Activated CD4-positive, alpha-beta T cell treated with anti-CD3 and anti-CD28 coated beads for 36 hours (primary cell): ENCODE measurements at regions not wholly inside any gene's neighbourhood (a gene's known extent, or its start where the extent isn't known, plus 50 kb on each side); places are given as distances from the start of the nearest gene placed in this dataset.

Source experiments
- ATAC-seq: fragments of 200-7000 bp; cut with Tn5 transposase; one replicate; pipeline ENCODE4 v1.10.0; 2021; ENCODE audit warnings: mild to moderate bottlenecking, moderate library complexity
- CTCF ChIA-PET: fragments of 350-600 bp; sonication (Branson Sonifier 250); formaldehyde crosslinking; loops from one replicate; lab custom pipeline; 2021; ENCODE audit warnings: antibody characterized with exemption; lab: Charles Lee
- POLR2A ChIA-PET: fragments of 350-600 bp; sonication (Branson Sonifier 250); formaldehyde crosslinking; loops from one replicate; lab custom pipeline; 2021; ENCODE audit warnings: antibody characterized with exemption, inconsistent platforms; lab: Charles Lee
- DNase-seq: peaks from one replicate; pipeline ENCODE4 v3.0.0-alpha.2; 2020
- H3K27ac Mint-ChIP-seq: one replicate; pipeline ENCODE4 v1.8.0; 2021; ENCODE audit warnings: mixed read lengths
- H3K27me3 Mint-ChIP-seq: one replicate; pipeline ENCODE4 v1.8.0; 2021; ENCODE audit warnings: mixed read lengths
- H3K36me3 Mint-ChIP-seq: one replicate; pipeline ENCODE4 v1.8.0; 2021; ENCODE audit warnings: low read depth, mixed read lengths
- H3K4me1 Mint-ChIP-seq: one replicate; pipeline ENCODE4 v1.8.0; 2021; ENCODE audit warnings: mixed read lengths
- H3K4me3 Mint-ChIP-seq: one replicate; pipeline ENCODE4 v1.8.0; 2021; ENCODE audit warnings: mild to moderate bottlenecking, moderate library complexity, mixed read lengths
- H3K9me3 Mint-ChIP-seq: one replicate; pipeline ENCODE4 v1.8.0; 2021; ENCODE audit warnings: low read depth, mixed read lengths
- intact Hi-C, 2 experiments: fragments of 100-400 bp; cut with DNase I in 1 of 2; cut with micrococcal nuclease in 1 of 2; formaldehyde crosslinking; loops; one replicate each; pipeline versions ENCODE4 v1.14.2 to v1.15.1; 2022 to 2024; cut with DNase I, micrococcal nuclease

DNA sequence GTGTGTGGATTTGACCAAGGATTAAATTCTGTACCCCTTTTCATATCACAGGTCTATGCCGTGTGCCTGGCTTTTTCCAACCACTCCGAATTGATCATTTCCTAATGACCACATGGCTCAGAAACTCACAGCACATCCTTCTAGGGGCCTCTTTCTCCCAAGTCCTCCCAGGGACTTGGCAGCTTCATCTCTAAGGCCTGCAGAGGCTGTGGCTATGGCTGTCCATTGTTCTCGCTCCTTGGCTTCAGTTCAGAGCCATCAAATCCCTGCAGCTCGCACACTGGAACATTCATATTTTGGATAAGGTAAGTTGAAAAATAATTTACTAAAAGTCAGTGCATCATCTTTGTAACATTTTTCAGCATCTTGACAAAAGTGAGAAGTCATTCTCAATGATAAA is 497.2 kb upstream of the CDH4 start:
- ChIA-PET POLR2A (no interaction called here), CTCF (interaction anchor here (0.6 to 0.7 kb wide), 2 partner anchors 24 to 65 kb away, joined by 3 read pairs; no protein-coding TSS in a partner anchor)
- Mint-ChIP-seq H3K9me3 (no peaks in the 10 kb centered on the region), H3K4me1 (no peaks in the 10 kb centered on the region), H3K4me3 (no peak overlapping the region), H3K27me3 (peaks cover 2% of the 10 kb centered on the region), H3K36me3 (no peaks in the 10 kb centered on the region), H3K27ac (no peak overlapping the region)
- DNase-seq (no peak), ATAC-seq (no peak)
- intact Hi-C loops, result no loop called here

- ATAC-seq, result no peak
- ChIA-PET CTCF (no interaction called here), POLR2A (interaction anchor here (0.6 kb wide), 1 partner anchor 12 kb away, joined by 3 read pairs; no protein-coding TSS in a partner anchor)
- no peak for DNase-seq
- Mint-ChIP-seq H3K27me3 (peaks cover 2% of the 10 kb centered on the region), H3K9me3 (peaks cover 2% of the 10 kb centered on the region), H3K36me3 (no peaks in the 10 kb centered on the region), H3K4me3 (no peak overlapping the region), H3K27ac (no peak overlapping the region), H3K4me1 (no peaks in the 10 kb centered on the region)
- intact Hi-C loops, result no loop called here
Measured at GRCh38 chr20:60759651-60760050, 492.4 kb upstream of the CDH4 start.

DNA sequence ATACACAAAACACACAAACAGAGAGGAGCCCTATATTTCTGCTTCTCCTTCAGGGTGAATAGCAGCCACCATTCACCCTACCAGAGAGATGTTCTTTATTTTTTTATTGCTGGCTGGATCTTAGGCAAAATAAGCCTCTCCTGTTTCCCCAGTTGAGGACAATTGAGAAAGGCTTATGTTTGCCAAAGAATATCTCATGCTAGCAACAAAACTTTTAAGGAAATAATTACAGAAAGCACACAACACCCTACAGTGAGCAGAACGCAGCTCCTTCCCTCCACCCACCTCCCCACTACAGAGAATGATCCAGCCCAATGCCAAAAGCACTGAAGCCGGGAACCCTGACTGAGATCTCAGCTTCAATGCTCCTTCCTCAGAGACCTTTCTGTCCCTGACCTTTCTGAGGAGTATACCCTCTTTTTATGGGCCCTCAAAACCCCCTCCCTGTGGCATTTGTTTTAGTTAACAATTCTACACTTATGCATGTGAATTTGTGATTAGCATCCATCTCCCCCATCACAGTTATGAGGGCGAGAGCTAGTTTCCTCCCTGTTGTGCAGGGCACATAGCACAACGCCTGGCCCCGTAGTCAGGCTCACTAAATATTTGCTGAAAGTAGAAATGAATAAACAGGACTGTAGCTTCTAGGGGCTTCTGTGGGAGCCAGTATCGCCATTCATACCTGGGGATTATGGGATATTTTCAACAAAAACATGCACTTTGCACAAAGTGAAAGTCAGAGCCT is 491.6 kb upstream of the CDH4 start:
- CTCF ChIA-PET, result interaction anchor here (0.6 kb wide), 1 partner anchor 188 kb away, joined by 3 read pairs; no protein-coding TSS in a partner anchor

GRCh38 chr20:60761056-60761455 is 491.0 kb upstream of the CDH4 start:
- peaks cover 2% of the 10 kb centered on the region for H3K9me3 Mint-ChIP-seq
- DNase-seq (no peak), ATAC-seq (no peak)
- ChIA-PET CTCF (interaction anchor here (0.6 kb wide), 1 partner anchor 189 kb away, joined by 3 read pairs; no protein-coding TSS in a partner anchor), POLR2A (no interaction called here)
- no peaks in the 10 kb centered on the region for H3K36me3 Mint-ChIP-seq
- H3K4me3 Mint-ChIP-seq, result no peak overlapping the region
- peaks cover 2% of the 10 kb centered on the region for H3K27me3 Mint-ChIP-seq
- H3K27ac Mint-ChIP-seq, result no peak overlapping the region
- H3K4me1 Mint-ChIP-seq, result no peaks in the 10 kb centered on the region
- intact Hi-C loops, result no loop called here

More for the DNA sequence above, 491.6 kb upstream of the CDH4 start:
- POLR2A ChIA-PET, result interaction anchor here (0.6 kb wide), 1 partner anchor 13 kb away, joined by 3 read pairs; no protein-coding TSS in a partner anchor
- Mint-ChIP-seq H3K27ac (no peak overlapping the region), H3K9me3 (peaks cover 2% of the 10 kb centered on the region), H3K4me3 (no peak overlapping the region), H3K4me1 (no peaks in the 10 kb centered on the region), H3K27me3 (peaks cover 2% of the 10 kb centered on the region), H3K36me3 (no peaks in the 10 kb centered on the region)
- intact Hi-C loops, result no loop called here
- ATAC-seq (no peak), DNase-seq (no peak)

- DNase-seq (no peak), ATAC-seq (no peak)
- H3K27ac Mint-ChIP-seq, result no peak overlapping the region
- no peaks in the 10 kb centered on the region for H3K36me3 Mint-ChIP-seq
- POLR2A ChIA-PET, result no interaction called here
- CTCF ChIA-PET, result no interaction called here
- H3K4me3 Mint-ChIP-seq, result no peak overlapping the region
- intact Hi-C loops, result no loop called here
- peaks cover 2% of the 10 kb centered on the region for H3K27me3 Mint-ChIP-seq
- peaks cover 2% of the 10 kb centered on the region for H3K9me3 Mint-ChIP-seq
- no peaks in the 10 kb centered on the region for H3K4me1 Mint-ChIP-seq
Measured at GRCh38 chr20:60762386-60762785, 489.7 kb upstream of the CDH4 start.

DNA sequence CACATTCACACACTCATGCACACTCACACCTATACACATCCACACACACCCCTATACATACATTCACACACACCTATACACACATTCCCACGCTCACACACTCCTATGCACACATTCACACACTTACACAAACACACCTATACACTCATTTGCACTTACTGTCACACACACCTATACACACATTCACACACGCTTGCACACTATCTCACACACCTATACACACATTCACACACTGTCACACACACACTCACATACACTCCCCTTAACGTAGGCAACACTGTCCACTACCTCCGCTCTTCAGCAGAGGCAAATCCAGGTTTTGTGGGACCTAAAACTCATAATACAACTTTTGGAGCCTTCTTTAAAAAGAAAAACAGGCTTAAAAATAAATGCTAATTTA is 487.7 kb upstream of the CDH4 start:
- H3K27ac Mint-ChIP-seq, result no peak overlapping the region
- no peaks in the 10 kb centered on the region for H3K36me3 Mint-ChIP-seq
- POLR2A ChIA-PET, result no interaction called here
- H3K4me1 Mint-ChIP-seq, result no peaks in the 10 kb centered on the region
- intact Hi-C loops, result no loop called here
- H3K4me3 Mint-ChIP-seq, result no peak overlapping the region
- ATAC-seq (no peak), DNase-seq (no peak)
- CTCF ChIA-PET, result no interaction called here
- H3K27me3 Mint-ChIP-seq, result peaks cover 4% of the 10 kb centered on the region
- peaks cover 2% of the 10 kb centered on the region for H3K9me3 Mint-ChIP-seq

DNA sequence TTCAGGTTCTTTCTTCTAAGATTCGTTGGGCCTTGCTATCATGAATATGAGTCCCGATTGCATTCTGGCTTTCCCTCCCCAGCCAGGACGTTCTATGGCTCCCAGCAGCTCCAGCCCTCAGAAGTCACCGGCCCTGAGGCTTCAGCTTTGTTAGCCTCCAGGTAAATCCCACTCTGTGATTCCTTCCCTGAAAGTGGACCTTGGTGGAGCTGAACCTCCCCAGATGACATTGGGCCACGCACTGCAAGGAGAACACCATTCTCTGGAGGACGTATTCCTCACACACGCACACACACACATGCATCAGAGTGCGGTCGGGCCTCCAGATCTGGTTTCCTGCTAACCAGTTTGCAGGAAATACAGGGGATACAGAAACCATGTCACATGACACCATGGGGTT is 487.3 kb upstream of the CDH4 start:
- CTCF ChIA-PET, result no interaction called here
- Mint-ChIP-seq H3K36me3 (no peaks in the 10 kb centered on the region), H3K4me3 (no peak overlapping the region), H3K27ac (no peak overlapping the region), H3K27me3 (peaks cover 4% of the 10 kb centered on the region), H3K9me3 (peaks cover 2% of the 10 kb centered on the region), H3K4me1 (no peaks in the 10 kb centered on the region)
- DNase-seq (no peak), ATAC-seq (no peak)
- POLR2A ChIA-PET, result no interaction called here
- intact Hi-C loops, result no loop called here

GRCh38 chr20:60765821-60766403 is 486.1 kb upstream of the CDH4 start:
- Mint-ChIP-seq H3K27me3 (peaks cover 6% of the 10 kb centered on the region), H3K4me1 (no peaks in the 10 kb centered on the region), H3K27ac (no peak overlapping the region), H3K36me3 (no peaks in the 10 kb centered on the region), H3K4me3 (no peak overlapping the region), H3K9me3 (peaks cover 2% of the 10 kb centered on the region)
- ATAC-seq, result no peak
- ChIA-PET POLR2A (no interaction called here), CTCF (no interaction called here)
- intact Hi-C loops, result no loop called here
- DNase-seq, result no peak

- CTCF ChIA-PET, result no interaction called here
- no peak overlapping the region for H3K4me3 Mint-ChIP-seq
- H3K36me3 Mint-ChIP-seq, result no peaks in the 10 kb centered on the region
- no peak for ATAC-seq
- H3K9me3 Mint-ChIP-seq, result no peaks in the 10 kb centered on the region
- no peak for DNase-seq
- POLR2A ChIA-PET, result no interaction called here
- H3K27ac Mint-ChIP-seq, result no peak overlapping the region
- no peaks in the 10 kb centered on the region for H3K4me1 Mint-ChIP-seq
- intact Hi-C loops, result no loop called here
- H3K27me3 Mint-ChIP-seq, result peaks cover 6% of the 10 kb centered on the region
Measured at GRCh38 chr20:60768216-60768615, 483.8 kb upstream of the CDH4 start.

DNA sequence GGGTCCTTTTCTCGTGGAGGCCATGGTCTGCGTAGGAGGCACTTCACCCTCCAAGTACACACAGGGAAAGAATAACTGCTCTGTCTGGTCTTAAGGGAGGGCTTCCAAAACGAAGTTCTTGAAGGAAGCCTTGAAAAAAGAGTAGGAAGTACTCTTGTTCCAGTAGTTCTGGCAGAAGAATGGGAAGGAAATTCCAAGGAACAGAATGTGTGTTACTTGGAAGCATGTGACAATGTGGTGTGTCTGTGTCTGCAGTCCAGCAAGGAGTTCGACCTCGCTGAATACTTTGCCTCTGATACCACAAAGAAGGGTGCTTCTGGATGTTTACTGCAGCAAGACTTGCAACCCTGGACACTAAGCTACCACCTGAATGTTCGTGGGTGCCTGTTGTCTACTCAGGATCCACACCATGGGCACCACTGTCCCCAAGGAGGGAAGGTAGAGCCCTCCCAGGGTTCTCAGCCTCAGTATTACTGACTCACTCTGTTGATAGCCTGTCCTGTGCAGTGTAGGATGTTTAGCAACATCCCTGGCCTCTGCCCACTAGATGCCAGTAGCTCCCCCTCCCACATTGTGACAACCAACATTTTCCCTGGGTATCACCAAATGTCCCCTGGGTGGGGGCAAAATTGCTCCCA is 471.6 kb upstream of the CDH4 start:
- ChIA-PET CTCF (interaction anchor here (0.6 kb wide), 1 partner anchor 465 kb away, joined by 4 read pairs; no protein-coding TSS in a partner anchor), POLR2A (no interaction called here)
- intact Hi-C loops, result no loop called here
- no peak overlapping the region for H3K4me3 Mint-ChIP-seq
- no peaks in the 10 kb centered on the region for H3K36me3 Mint-ChIP-seq
- H3K4me1 Mint-ChIP-seq, result no peaks in the 10 kb centered on the region
- no peaks in the 10 kb centered on the region for H3K27me3 Mint-ChIP-seq
- DNase-seq, result no peak
- no peaks in the 10 kb centered on the region for H3K9me3 Mint-ChIP-seq
- ATAC-seq, result no peak
- H3K27ac Mint-ChIP-seq, result no peak overlapping the region

DNA sequence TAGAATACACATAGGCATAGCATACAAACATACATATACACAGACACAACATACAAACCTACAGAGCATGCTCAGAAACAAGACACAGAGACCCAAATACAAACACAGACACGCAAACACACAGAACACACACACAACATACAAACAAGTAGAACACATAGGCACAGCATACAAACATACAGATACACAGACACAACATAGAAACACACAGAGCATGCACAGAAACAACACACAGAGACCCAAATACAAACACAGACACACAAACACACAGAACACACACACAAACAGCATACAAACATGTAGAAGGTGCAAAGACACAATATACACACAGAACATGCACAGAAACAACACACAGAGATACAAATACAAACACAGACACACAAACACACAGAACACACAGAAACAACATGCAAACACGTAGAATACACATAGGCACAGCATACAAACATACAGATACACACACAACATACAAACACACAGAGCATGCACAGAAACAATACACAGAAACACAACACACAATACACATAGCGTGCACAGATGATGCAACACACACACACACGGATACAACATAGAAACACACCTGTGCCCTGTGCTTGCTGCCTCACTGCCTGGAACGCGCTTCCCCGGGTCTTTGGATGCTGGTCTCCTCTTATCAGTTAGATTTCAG is 469.0 kb upstream of the CDH4 start:
- DNase-seq (no peak), ATAC-seq (no peak)
- Mint-ChIP-seq H3K27ac (no peak overlapping the region), H3K9me3 (no peaks in the 10 kb centered on the region), H3K4me3 (no peak overlapping the region), H3K4me1 (no peaks in the 10 kb centered on the region), H3K36me3 (no peaks in the 10 kb centered on the region), H3K27me3 (peaks cover 2% of the 10 kb centered on the region)
- ChIA-PET CTCF (no interaction called here), POLR2A (no interaction called here)
- intact Hi-C loops, result no loop called here
